HG03097 (cell line): ENCODE measurements at regions not wholly inside any gene's neighbourhood (a gene's known extent, or its start where the extent isn't known, plus 50 kb on each side); places are given as distances from the start of the nearest gene placed in this dataset.
"Not testable (repeated sequence)": the region's sequence is repeated elsewhere in the genome, so short reads cannot be mapped to it uniquely, and the experiment has no call there.

ENCODE experiments used
- ATAC-seq: cut with Tn5 transposase; IDR thresholded peaks from one replicate; pipeline ENCODE4 v1.9.1; 2021; ENCODE audit not compliant: unreplicated experiment, low FRiP score

DNA sequence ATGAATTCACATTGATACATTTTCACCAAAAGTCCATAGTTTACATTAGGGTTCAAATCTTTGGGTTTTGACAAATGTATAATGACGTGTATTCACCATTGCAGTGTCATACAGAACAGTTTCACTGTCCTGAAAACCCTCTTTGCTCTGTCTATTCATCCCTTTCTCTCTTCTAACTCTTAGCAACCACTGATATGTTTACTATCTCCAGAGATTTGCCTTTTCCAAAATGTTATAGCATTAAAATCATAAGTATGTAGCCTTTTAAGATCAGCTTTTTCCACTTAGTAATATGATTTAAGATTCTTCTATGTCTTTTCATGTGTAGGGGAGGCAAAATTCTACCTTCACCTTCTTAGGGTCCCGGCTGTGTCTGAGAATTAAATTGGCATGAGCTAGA is 203.8 kb downstream of the TPRG1 start:
- ATAC-seq = no peak

DNA sequence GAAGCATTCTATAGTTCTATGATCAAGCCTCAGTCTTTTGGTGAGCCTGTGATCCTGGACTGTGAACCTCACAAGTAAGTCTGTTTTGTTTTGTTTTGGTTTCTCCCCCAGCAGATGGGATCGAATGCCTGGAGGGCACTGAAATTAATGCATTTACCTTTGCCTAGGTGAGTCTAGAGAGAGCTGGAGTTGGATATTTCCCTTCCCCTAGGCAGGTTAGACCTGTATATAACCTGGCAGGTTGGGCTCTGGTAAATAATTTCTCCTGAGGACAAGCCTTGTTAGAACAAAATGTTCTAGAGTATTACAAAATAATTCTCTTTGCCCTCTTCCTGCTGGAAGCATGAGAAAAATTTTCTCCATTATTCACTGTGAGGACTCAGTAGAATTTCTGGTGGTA is 211.9 kb downstream of the TPRG1 start:
- no peak for ATAC-seq

DNA sequence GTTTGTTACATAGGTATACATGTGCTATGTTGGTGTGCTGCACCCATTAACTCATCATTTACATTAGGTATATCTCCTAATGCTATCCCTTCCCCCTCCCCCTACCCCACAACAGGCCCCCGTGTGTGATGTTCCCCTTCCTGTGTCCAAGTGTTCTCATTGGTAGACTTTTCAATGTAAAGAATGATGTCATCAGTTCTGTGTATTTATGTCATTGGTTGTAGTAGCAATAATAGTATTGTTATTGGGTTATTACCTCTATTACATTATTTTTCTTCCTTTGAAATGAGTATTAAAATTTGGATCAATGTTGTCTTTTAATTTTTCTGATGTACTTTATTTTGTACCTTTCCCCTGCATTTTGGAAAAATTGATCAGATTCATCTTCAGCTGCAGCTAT is 214.1 kb downstream of the TPRG1 start:
- ATAC-seq = not testable (repeated sequence)

DNA sequence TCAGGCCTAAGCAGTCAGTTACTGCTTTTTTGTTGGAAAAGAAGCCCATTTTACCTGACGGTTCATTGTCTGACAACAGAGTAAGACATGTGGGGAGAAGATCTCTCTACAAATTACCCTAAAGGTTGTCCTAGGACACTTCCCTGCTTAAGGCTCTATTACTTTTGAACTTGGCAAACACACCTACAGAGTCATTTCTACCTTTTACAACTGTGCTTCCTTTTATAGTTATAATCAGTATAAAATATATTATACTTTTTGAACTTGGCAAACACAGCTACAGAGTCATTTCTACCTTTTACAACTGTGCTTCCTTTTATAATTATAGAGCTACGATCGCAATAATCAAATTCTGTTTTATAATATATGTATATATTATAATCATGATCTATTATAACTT is 215.0 kb downstream of the TPRG1 start:
- ATAC-seq = no peak

DNA sequence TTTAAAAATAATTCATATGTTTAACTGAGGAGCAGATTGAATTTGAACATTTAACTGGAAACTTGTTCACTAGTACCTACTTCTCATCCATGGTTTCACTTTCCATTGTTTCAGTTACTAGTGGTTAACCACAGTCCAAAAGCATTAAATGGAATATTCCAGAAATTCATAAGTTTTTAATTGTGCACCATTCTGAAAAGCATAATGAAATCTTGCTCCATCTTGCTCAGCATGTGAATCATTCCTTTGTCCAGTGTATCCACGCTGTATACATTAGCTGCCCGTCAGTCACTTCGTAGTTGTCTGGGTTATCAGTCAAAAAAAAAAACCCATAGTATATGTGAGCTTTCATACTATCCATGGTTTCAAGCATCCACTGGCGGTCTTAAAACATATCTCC is 217.6 kb downstream of the TPRG1 start:
- no peak for ATAC-seq

DNA sequence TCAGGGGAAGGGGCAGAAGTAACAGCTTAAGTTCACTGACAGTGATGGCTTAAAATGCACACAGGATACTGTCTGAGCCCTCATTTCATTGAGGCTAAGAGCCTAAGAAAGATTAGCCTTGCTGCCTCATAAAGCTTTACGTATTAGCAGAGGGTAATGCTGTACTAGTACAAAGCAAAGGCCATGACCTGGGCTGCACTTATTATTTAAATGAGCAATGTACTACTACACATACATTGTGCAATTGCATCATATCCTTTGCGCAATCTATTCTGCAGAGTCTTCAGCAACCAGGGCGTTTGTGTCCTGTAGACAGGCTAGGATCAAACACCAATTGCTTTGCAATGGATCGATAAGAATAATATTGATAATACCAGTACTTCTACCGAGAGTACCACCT is 221.8 kb downstream of the TPRG1 start:
- no peak for ATAC-seq

DNA sequence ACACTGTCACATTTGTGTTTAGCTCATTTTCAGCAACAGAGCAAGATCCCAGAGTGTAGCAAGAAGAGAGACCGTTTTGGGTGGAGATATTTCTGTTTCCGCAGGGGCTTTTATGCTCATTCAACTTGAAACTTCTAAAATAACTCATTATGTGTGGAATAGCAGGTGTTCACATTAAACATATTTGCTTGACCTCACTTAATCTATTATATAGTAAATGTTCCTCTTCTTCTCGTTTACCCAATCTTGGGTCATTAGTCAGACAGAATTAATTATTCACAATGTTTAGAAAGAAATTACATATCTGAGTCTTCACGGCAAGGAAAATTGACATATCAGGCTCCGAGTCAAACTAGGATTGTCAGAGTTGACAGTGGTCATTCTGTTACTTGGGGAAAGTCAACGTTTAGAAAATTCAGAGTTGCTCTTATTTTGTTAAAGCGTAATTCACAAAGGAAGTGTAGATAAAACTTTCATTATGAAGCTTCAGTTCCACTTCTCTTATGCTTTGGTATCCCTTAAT is 222.9 kb downstream of the TPRG1 start:
- peak; percentile 89 for ATAC-seq

DNA sequence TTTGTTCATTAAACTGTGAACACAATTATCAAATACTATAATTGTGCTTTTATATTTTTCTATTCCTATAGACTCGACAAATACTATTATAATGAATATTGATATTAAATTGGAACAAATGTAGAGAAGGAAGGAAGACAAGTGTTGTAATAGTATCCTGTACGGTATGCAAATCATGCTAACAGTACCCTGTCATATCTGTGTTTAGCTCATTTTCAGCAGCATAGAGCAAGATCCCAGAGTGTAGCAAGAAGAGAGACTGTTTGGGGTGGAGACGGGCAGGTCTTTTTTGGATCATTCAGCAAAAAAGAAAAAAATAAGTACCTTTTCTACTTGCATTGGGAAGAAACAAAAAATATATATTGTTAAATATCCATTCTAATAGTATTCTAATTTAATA is 224.1 kb downstream of the TPRG1 start:
- ATAC-seq = no peak

DNA sequence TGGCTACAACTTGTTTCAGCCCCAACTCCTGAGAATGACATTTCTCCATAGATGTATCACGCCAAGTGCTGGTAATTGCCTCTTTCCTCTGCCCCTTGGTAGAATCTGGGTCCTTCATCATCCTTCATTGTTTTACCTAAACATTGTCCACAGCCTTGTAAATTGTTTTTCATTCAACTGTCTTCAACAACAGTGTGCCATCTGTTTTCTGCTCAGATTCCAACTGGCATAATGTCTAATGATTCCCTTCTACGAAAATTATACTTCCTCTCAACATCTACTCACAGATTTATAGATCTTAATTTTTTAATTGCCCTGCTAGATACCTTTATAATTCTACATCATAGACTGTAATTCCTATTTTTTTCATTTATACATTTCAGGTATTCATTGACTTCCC is 226.9 kb downstream of the TPRG1 start:
- no peak for ATAC-seq

DNA sequence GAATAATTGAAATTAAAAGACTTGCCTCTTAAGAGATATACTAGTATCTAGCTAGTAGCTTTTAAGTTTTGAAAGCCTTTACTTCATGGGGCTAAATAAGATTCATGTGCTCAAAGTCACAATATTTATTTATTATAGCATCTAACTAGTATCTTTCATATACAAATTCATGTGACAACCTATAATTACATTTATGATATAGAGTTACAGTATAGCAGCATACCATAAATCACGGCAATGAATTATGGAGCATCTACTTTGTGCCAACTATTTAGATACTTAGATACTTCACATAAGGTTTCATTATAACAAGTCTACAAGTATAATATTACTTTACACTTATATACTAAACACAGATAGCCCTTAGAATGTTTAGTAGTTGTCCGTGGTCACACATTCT is 229.4 kb downstream of the TPRG1 start:
- no peak for ATAC-seq

DNA sequence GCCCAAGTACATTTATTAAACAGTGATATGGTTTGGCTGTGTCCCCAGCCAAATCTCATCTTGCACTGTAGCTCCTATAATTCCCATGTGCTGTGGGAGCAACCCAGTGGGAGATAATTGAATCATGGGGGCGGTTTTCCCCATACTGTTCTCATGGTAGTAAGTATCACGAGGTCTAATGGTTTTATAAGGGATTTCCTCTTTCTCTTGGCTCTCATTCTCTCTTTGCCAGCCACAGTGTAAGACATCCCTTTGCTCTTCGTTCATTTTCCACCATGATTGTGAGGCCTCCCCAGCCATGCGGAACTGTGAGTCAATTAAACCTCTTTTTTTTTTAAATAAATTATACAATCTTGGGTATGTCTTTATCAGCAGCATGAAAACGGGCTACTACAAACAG is 228.0 kb upstream of the TP63 start:
- ATAC-seq = no peak

DNA sequence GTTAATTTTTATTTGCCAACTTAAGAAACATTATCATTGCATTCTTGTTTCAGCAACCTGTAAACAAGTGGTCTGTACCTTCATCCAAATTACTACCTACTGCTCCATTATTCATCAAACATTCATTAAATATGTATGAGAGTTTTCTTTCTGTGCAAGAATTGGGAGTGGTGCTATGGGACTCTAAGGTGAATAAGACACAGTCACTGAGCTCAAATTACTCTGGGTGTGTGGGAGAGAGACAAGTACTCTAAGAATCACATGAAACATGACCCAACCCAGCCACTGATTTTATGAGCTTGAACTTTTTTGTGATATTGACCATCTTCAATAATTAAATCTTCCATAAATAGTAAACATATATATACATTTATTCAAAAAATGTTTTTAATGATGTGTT is 227.2 kb upstream of the TP63 start:
- no peak for ATAC-seq

DNA sequence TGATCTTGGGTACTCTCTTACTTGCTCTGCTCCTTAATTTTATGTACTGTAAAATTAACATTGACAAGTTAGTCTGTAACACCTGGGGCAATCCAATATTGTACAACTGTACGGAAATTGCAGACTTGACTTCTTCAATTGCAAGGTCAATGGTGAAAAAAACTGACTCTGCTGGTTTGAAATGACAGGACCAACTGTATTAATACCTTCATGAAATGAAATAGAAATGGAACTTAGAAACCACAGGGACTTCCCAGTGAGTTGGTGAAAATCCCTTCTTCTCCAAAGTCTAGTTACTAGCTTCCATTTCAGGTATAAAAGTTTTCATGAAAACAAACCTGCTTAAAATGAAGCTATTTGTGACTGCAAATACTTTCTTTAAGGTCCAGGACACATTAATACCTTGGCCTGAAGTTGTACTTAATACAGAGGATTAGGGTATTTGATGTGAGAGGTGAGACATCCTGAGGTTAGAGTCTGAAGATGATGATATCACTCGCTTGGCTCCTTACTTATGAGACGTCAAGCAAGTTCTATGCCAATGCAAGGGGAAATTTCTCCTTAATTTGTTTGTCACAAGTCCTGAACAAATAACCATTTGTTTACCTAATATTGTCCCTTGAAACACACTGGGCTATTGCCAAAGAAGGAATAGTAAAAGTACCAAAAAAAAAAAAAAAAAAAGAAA is 226.2 kb upstream of the TP63 start:
- ATAC-seq = no peak

DNA sequence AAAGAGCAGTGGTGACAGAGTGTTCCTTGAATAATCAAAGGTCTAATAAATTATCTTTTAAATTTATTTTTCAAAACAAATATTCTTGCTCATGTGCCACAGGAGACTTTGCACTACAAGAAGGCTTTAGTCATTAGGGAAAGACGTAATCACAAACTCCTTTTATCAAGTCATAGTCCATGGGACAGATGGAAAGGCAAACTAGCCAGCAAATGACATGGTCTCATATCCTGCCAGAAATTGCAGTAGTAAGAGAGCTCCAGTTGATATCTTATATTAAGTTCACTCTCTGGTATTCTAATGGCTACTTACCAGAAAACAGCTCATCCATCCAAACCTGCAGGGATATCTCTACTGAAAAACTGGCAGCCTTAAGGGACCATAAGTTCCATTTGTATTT is 225.0 kb upstream of the TP63 start:
- ATAC-seq = no peak

DNA sequence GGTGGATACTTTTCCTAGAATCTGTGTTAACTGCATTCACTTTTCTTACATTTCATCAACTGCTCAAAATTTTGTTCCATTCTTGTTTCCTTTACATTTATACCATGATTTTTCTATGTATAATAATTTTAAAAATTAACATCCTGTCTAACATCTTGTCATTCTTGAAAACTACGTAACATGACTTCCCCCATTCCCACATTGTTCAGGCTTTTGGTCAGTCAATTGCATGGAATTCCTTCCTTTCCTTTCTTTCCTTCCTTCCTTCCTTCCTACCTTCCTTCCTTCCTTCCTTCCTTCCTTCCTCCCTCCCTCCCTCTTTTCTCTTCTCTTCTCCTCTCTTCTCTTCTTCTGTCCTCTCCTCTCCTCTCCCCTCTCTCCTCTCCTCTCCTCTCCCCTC is 220.7 kb upstream of the TP63 start:
- ATAC-seq = no peak

DNA sequence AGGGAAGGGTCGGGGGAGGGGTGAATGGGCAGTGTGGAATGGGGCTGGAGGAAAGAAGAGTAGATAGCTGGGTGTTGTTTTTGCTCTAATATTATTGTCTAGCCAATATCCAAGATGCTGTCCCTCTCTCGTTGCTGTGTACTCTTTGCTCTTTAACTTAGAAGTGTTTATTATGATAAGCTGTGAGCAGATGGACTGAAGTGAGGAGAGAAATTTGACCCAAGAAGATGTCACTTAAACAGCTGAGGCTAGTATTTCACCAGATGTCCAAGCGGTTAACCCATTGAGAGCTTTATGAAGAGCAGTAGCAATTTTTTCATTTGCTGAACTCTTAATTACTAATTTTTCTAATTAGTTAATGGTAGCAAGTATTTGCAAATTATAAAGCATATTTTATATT is 212.2 kb upstream of the TP63 start:
- no peak for ATAC-seq

DNA sequence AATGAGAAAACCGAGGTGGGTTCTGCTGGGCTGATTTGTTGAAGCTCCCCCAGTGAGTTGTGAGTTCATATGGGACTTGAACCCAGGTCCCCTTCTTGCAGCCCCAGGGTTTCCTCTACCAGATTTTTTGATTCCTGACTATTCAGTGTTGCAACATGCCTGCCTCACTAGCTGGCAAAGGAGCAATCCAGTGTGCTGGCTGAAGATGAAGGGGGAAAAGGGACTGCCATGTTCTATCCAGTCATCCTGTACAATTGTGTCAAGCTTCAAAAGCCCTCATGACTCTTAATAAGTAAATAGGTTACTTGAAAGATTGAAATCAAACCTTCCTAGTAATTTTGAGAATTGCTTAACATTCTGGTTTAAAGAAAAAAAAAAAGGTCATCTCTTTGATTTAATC is 211.5 kb upstream of the TP63 start:
- ATAC-seq = no peak

DNA sequence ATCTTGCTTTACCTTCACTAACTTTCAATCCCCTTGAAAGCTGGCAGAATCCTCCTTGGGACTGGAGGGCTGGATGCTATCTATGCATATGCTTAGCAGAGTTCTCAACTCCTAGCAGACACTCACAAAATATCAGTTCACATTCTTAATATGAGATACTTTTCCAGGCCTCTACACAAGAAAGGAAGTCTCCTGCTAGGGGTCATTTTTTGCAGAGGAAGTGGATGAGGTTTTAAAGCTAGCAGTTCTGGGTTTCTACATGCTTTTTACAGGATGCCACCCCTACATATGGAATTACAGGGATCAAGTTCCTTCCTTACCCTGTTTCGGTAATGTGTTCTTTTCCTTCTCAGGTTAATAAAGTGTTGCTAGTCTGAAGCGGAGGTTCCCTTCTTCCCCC is 206.3 kb upstream of the TP63 start:
- ATAC-seq = no peak

DNA sequence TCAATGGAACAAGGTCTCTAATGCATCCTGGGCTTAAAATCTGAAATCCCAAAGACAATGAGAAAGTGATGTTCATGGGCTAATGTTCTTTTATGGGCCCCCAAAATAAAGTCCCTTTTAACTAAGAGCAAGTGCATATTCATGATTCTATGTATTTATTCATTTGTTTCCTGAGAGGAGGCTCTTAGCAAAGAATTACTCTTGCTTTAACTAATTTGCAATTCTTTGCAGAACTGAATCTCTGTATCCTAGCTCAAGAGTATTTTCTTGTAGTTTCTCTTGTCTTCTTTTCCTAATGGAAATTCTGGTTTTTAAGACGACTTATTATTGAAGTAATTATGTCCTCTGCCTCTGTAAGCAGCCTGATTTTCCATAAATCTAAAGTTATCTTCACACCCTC is 202.2 kb upstream of the TP63 start:
- no peak for ATAC-seq

DNA sequence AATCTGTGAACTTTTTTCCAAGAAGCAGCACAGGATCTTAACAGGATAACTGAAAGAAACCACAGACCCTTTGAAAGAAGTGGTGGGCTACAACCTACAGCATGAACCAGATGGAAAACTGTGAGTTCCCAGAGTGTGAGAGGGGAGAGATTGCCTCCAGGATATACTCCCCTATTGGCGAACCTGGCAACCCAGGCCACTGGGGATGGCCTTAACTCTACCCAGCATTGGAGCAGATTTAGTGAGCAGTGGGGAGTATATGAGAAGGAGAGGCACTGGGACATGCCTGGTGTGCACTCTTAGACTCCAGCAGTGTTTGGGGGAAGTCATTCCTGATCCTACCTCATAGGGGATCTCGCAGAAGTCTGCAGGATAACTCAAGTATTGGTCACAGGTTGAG is 201.0 kb upstream of the TP63 start:
- ATAC-seq = no peak

DNA sequence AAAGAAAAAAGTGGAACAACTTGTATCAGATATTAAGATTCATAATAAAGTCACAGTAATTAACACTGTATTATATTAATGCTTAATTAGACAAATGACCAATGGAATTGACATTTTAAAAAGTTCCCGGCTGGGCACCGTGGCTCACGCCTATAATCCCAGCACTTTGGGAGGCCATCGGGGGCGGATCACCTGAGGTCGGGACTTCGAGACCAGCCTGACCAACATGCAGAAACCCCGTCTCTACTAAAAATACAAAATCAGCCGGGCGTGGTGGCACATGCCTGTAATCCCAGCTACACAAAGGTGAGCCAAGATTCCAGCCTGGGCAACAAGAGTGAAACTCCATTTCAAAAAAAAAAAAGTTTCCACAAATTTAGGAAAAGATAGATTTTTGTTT is 188.9 kb upstream of the TP63 start:
- ATAC-seq = not testable (repeated sequence)

DNA sequence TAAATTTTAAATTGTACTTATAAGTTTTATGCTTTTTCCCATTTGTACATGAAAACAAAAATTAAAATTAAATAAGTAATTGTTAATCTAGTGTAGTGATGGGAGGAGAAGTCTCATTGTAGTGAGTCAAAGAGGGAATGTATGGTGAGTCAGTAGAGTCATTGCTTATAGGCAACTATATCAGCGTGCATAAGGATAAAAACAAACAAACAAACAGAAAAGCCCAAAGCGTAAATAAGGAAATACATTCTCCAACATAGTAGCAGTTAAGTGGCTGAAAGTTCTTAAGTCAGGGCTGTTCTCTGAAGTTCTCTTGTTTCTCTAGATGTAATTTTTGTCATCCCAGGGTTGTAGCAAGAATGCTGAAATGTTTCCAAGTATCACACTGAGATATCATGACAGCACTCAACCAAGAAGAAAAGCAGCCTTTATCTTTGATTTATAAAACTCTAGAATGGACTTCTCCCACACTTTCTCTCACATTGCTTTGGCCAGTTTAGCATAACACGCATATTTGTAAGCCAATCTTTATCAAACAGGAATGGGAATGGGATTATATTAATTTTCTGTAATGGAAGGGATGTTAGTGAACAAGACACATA is 184.1 kb upstream of the TP63 start:
- ATAC-seq = no peak

DNA sequence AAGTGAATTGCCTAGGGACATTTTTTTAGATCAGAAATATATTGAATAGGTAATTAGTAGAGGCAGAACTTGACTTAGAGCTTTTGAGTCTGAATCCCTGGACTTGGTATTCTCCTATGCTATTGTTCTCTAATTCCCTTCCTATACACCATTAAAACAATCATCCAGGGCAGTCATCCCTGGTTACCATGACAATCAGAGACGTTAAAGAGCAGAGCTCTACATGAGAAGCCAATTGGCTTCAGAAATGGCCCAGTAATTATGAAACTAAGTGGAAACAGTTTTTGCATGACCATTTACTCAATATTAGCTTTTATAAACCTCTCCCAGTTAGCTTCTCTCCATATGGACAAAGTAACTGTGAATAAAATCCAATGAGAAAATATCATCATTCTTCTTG is 182.1 kb upstream of the TP63 start:
- ATAC-seq = no peak
